A673 (cell line): ENCODE measurements at regions not wholly inside any gene's neighbourhood (a gene's known extent, or its start where the extent isn't known, plus 50 kb on each side); places are given as distances from the start of the nearest gene placed in this dataset.

Experiments
- CTCF ChIP-seq: fragments of 300-800, 200-600 bp; sonication (generic); conservative IDR thresholded peaks from 2 replicates; pipeline ENCODE4 v1.5.1; 2017; ENCODE audit warnings: low read depth, mild to moderate bottlenecking, antibody characterized with exemption, low read length, moderate library complexity, mixed read lengths
- EZH2 ChIP-seq: fragments of 200-600 bp; sonication (generic); IDR thresholded peaks from 2 replicates; pipeline ENCODE4 v1.6.1; 2017; ENCODE audit warnings: borderline replicate concordance, low read depth, mild to moderate bottlenecking, mixed read lengths, antibody characterized with exemption, low read length; ENCODE audit not compliant: poor library complexity, severe bottlenecking

- TF ChIP-seq CTCF (no peak), EZH2 (no peak)
These were observed 162.1 kb downstream of the MMUT start for GRCh38 chr6:49300911-49301310.
